Medulla oblongata (tissue), 1 donor: ENCODE measurements at regions not wholly inside any gene's neighbourhood (a gene's known extent, or its start where the extent isn't known, plus 50 kb on each side); places are given as distances from the start of the nearest gene placed in this dataset.

Experiments
- DNase-seq: peaks from one replicate; pipeline ENCODE4 v3.0.0-alpha.2; 2015; ENCODE audit errors: extremely low spot score

GRCh38 chr10:130485236-130485957 is 349.2 kb downstream of the GLRX3 start:
- no peak for DNase-seq

GRCh38 chr10:130485958-130486895 is 350.0 kb downstream of the GLRX3 start:
- DNase-seq, result no peak

GRCh38 chr10:130486906-130487305 is 350.7 kb downstream of the GLRX3 start:
- no peak for DNase-seq

GRCh38 chr10:130487566-130487965 is 351.4 kb downstream of the GLRX3 start:
- no peak for DNase-seq

- no peak for DNase-seq
Measured at GRCh38 chr10:130489891-130490290, 353.7 kb downstream of the GLRX3 start.

GRCh38 chr10:130491011-130491692 is 355.0 kb downstream of the GLRX3 start:
- DNase-seq, result no peak

GRCh38 chr10:130491693-130492050 is 355.5 kb downstream of the GLRX3 start:
- DNase-seq, result no peak

- no peak for DNase-seq
Measured at GRCh38 chr10:130492266-130492934, 356.2 kb downstream of the GLRX3 start.

GRCh38 chr10:130493021-130493420 is 356.8 kb downstream of the GLRX3 start:
- no peak for DNase-seq

- DNase-seq, result no peak
Measured at GRCh38 chr10:130493446-130494145, 357.4 kb downstream of the GLRX3 start.

GRCh38 chr10:130495116-130495862 is 359.1 kb downstream of the GLRX3 start:
- no peak for DNase-seq

- DNase-seq, result no peak
Measured at GRCh38 chr10:130495891-130496636, 359.9 kb downstream of the GLRX3 start.

GRCh38 chr10:130497056-130498010 is 361.1 kb downstream of the GLRX3 start:
- DNase-seq, result no peak

GRCh38 chr10:130498042-130498441 is 361.9 kb downstream of the GLRX3 start:
- DNase-seq, result no peak

GRCh38 chr10:130498934-130499333 is 362.7 kb downstream of the GLRX3 start:
- DNase-seq, result no peak

GRCh38 chr10:130499541-130499940 is 363.4 kb downstream of the GLRX3 start:
- DNase-seq, result no peak

GRCh38 chr10:130500261-130501000 is 364.2 kb downstream of the GLRX3 start:
- DNase-seq, result no peak

GRCh38 chr10:130507461-130507860 is 371.3 kb downstream of the GLRX3 start:
- no peak for DNase-seq
